Skeletal muscle tissue (tissue), 3 donors: ENCODE measurements at regions not wholly inside any gene's neighbourhood (a gene's known extent, or its start where the extent isn't known, plus 50 kb on each side); places are given as distances from the start of the nearest gene placed in this dataset.

Experiments
- H3K27ac ChIP-seq: one replicate; pipeline ENCODE4 v1.7.0; 2013; ENCODE audit warnings: mild to moderate bottlenecking, low read depth, low read length, inconsistent platforms
- H3K27me3 ChIP-seq, 3 donors: one replicate each; pipeline ENCODE4 v1.7.0; 2013; ENCODE audit warnings: low read length in 3 of 3; ENCODE audit not compliant: control insufficient read depth in 3 of 3, insufficient read depth in 3 of 3
- H3K36me3 ChIP-seq, 3 donors: one replicate each; pipeline ENCODE4 v1.7.0; 2013; ENCODE audit warnings: low read length in 3 of 3; ENCODE audit not compliant: control insufficient read depth in 3 of 3, insufficient read depth in 3 of 3
- H3K4me1 ChIP-seq, 3 donors: one replicate each; pipeline ENCODE4 v1.7.0; 2013; ENCODE audit warnings: low read length in 3 of 3, mild to moderate bottlenecking in 3 of 3; ENCODE audit not compliant: control insufficient read depth in 3 of 3, insufficient read depth in 3 of 3
- H3K4me3 ChIP-seq, 3 donors: one replicate each; pipeline ENCODE4 v1.7.0; 2013; ENCODE audit warnings: low read length in 3 of 3
- H3K9ac ChIP-seq, 3 donors: one replicate each; pipeline ENCODE4 v1.7.0; 2013; ENCODE audit warnings: low read length in 3 of 3, mild to moderate bottlenecking in 3 of 3, moderate library complexity in 2 of 3, low read depth in 1 of 3
- H3K9me3 ChIP-seq, 3 donors: one replicate each; pipeline ENCODE4 v1.7.0; 2013; ENCODE audit warnings: low read length in 3 of 3; ENCODE audit not compliant: control insufficient read depth in 3 of 3
- donor health status: Osteomylitis.

GRCh38 chr14:85038526-85039352 lies 491.2 kb upstream of the FLRT2 start:
- no peaks in the 10 kb centered on the region for H3K36me3 ChIP-seq
- H3K4me3 ChIP-seq, result no peak overlapping the region
- H3K4me1 ChIP-seq, result no peaks in the 10 kb centered on the region
- H3K27me3 ChIP-seq, result no peaks in the 10 kb centered on the region
- H3K27ac ChIP-seq, result no peak overlapping the region
- H3K9ac ChIP-seq, result no peak overlapping the region
- no peaks in the 10 kb centered on the region for H3K9me3 ChIP-seq

GRCh38 chr14:85039353-85039626 lies 490.7 kb upstream of the FLRT2 start:
- H3K36me3 ChIP-seq, result no peaks in the 10 kb centered on the region
- no peak overlapping the region for H3K9ac ChIP-seq
- H3K27ac ChIP-seq, result no peak overlapping the region
- no peak overlapping the region for H3K4me3 ChIP-seq
- H3K27me3 ChIP-seq, result no peaks in the 10 kb centered on the region
- H3K9me3 ChIP-seq, result no peaks in the 10 kb centered on the region
- no peaks in the 10 kb centered on the region for H3K4me1 ChIP-seq

- Histone ChIP-seq H3K4me1 (no peaks in the 10 kb centered on the region), H3K36me3 (no peaks in the 10 kb centered on the region), H3K9ac (no peak overlapping the region), H3K27me3 (no peaks in the 10 kb centered on the region), H3K9me3 (no peaks in the 10 kb centered on the region), H3K4me3 (no peak overlapping the region), H3K27ac (no peak overlapping the region)
These were observed 489.8 kb upstream of the FLRT2 start for GRCh38 chr14:85040046-85040685.

GRCh38 chr14:85041618-85042017 lies 488.3 kb upstream of the FLRT2 start:
- Histone ChIP-seq H3K4me3 (no peak overlapping the region), H3K36me3 (no peaks in the 10 kb centered on the region), H3K27ac (no peak overlapping the region), H3K4me1 (no peaks in the 10 kb centered on the region), H3K27me3 (no peaks in the 10 kb centered on the region), H3K9me3 (no peaks in the 10 kb centered on the region), H3K9ac (no peak overlapping the region)

- H3K4me3 ChIP-seq, result no peak overlapping the region
- H3K27ac ChIP-seq, result no peak overlapping the region
- no peaks in the 10 kb centered on the region for H3K27me3 ChIP-seq
- H3K9ac ChIP-seq, result no peak overlapping the region
- no peaks in the 10 kb centered on the region for H3K36me3 ChIP-seq
- no peaks in the 10 kb centered on the region for H3K9me3 ChIP-seq
- no peaks in the 10 kb centered on the region for H3K4me1 ChIP-seq
These were observed 487.6 kb upstream of the FLRT2 start for GRCh38 chr14:85042301-85042700.

- H3K9ac ChIP-seq, result no peak overlapping the region
- H3K27ac ChIP-seq, result no peak overlapping the region
- H3K4me3 ChIP-seq, result no peak overlapping the region
- no peaks in the 10 kb centered on the region for H3K4me1 ChIP-seq
- no peaks in the 10 kb centered on the region for H3K9me3 ChIP-seq
- no peaks in the 10 kb centered on the region for H3K27me3 ChIP-seq
- H3K36me3 ChIP-seq, result no peaks in the 10 kb centered on the region
These were observed 479.8 kb upstream of the FLRT2 start for GRCh38 chr14:85050180-85050579.

GRCh38 chr14:85052646-85053045 lies 477.3 kb upstream of the FLRT2 start:
- Histone ChIP-seq H3K4me1 (no peaks in the 10 kb centered on the region), H3K9ac (no peak overlapping the region), H3K36me3 (no peaks in the 10 kb centered on the region), H3K4me3 (no peak overlapping the region), H3K9me3 (no peaks in the 10 kb centered on the region), H3K27me3 (no peaks in the 10 kb centered on the region), H3K27ac (no peak overlapping the region)

GRCh38 chr14:85054178-85054577 lies 475.8 kb upstream of the FLRT2 start:
- Histone ChIP-seq H3K9ac (no peak overlapping the region), H3K27ac (no peak overlapping the region), H3K4me3 (no peak overlapping the region), H3K36me3 (no peaks in the 10 kb centered on the region), H3K4me1 (no peaks in the 10 kb centered on the region), H3K9me3 (no peaks in the 10 kb centered on the region), H3K27me3 (no peaks in the 10 kb centered on the region)

- no peaks in the 10 kb centered on the region for H3K9me3 ChIP-seq
- H3K36me3 ChIP-seq, result no peaks in the 10 kb centered on the region
- no peak overlapping the region for H3K27ac ChIP-seq
- H3K4me3 ChIP-seq, result no peak overlapping the region
- no peaks in the 10 kb centered on the region for H3K27me3 ChIP-seq
- no peak overlapping the region for H3K9ac ChIP-seq
- no peaks in the 10 kb centered on the region for H3K4me1 ChIP-seq
These were observed 473.7 kb upstream of the FLRT2 start for GRCh38 chr14:85056267-85056666.

GRCh38 chr14:85057221-85057620 lies 472.7 kb upstream of the FLRT2 start:
- Histone ChIP-seq H3K4me1 (no peaks in the 10 kb centered on the region), H3K9ac (no peak overlapping the region), H3K27ac (no peak overlapping the region), H3K27me3 (no peaks in the 10 kb centered on the region), H3K36me3 (no peaks in the 10 kb centered on the region), H3K9me3 (no peaks in the 10 kb centered on the region), H3K4me3 (no peak overlapping the region)
